Adrenal gland (tissue), 5 donors: ENCODE measurements at regions not wholly inside any gene's neighbourhood (a gene's known extent, or its start where the extent isn't known, plus 50 kb on each side); places are given as distances from the start of the nearest gene placed in this dataset.

Source experiments
- POLR2A ChIP-seq, 2 donors: fragments of 450-650 bp; IDR thresholded peaks; one replicate each; pipeline ENCODE4 v1.6.1; 2017; ENCODE audit warnings: antibody characterized with exemption in 2 of 2, mild to moderate bottlenecking in 2 of 2, moderate library complexity in 1 of 2
- TF ChIP-seq, protein P1 (sequence below), 6 experiments: fragments of 450-650 bp in 4 of 6; fragments of 200-600 bp in 2 of 6; sonication (generic) in 1 of 6; IDR thresholded peaks; 1 replicate in 5 of 6; 2 replicates in 1 of 6; pipeline versions ENCODE4 v1.5.1 to v1.8.0; 2016 to 2021; ENCODE audit warnings: antibody characterized with exemption in 6 of 6, mild to moderate bottlenecking in 2 of 6, moderate library complexity in 1 of 6
- donor health status: DM: no; HTN: no; CAD: no.

DNA sequence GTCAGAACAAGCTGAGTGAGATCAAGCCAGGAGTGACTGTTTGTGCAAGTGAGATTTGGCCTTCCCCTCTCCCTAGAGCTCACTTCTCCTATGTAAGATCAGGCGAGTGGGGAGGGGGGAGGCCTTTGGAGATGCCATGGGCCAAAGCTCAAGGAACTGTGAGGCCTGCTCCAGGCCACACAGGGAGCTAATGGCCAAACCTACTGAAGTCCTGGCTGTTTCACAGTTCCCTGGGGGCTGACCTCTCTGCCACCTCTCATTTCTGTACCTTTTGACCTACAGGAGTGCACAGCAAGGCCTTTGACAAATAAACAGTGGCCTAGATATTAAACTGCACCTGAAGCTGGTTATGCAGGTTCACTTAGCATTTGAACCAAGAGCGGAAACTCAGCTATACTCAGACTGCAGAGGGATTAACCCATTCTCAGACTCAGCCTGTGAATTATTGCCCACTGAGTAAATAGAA, 235.0 kb upstream of the NT5C1B start:
- TF ChIP-seq, protein P1, sequence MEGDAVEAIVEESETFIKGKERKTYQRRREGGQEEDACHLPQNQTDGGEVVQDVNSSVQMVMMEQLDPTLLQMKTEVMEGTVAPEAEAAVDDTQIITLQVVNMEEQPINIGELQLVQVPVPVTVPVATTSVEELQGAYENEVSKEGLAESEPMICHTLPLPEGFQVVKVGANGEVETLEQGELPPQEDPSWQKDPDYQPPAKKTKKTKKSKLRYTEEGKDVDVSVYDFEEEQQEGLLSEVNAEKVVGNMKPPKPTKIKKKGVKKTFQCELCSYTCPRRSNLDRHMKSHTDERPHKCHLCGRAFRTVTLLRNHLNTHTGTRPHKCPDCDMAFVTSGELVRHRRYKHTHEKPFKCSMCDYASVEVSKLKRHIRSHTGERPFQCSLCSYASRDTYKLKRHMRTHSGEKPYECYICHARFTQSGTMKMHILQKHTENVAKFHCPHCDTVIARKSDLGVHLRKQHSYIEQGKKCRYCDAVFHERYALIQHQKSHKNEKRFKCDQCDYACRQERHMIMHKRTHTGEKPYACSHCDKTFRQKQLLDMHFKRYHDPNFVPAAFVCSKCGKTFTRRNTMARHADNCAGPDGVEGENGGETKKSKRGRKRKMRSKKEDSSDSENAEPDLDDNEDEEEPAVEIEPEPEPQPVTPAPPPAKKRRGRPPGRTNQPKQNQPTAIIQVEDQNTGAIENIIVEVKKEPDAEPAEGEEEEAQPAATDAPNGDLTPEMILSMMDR (IDR thresholded peaks at IDR 0.05) = no peak
- no peak for TF ChIP-seq POLR2A (IDR thresholded peaks at IDR 0.05)
